NCI-H2227 (cell line): ENCODE measurements at regions not wholly inside any gene's neighbourhood (a gene's known extent, or its start where the extent isn't known, plus 50 kb on each side); places are given as distances from the start of the nearest gene placed in this dataset.
"Not testable (repeated sequence)": the region's sequence is repeated elsewhere in the genome, so short reads cannot be mapped to it uniquely, and the experiment has no call there.

Source experiments
- DNase-seq: peaks from one replicate; lab custom pipeline; 2025; ENCODE audit not compliant: unreplicated experiment; lab: John Stamatoyannopoulos, UW

GRCh38 chr10:63675171-63675570 is 154.0 kb downstream of the REEP3 start:
- no peak for DNase-seq

GRCh38 chr10:63677001-63677400 is 155.8 kb downstream of the REEP3 start:
- no peak for DNase-seq

- DNase-seq, result not testable (repeated sequence)
Measured at GRCh38 chr10:63680545-63680944, 159.3 kb downstream of the REEP3 start.

GRCh38 chr10:63681993-63682697 is 160.9 kb downstream of the REEP3 start:
- no peak for DNase-seq

- DNase-seq, result not testable (repeated sequence)
Measured at GRCh38 chr10:63682698-63683052, 161.5 kb downstream of the REEP3 start.

GRCh38 chr10:63683223-63683622 is 162.0 kb downstream of the REEP3 start:
- DNase-seq, result no peak

- no peak for DNase-seq
Measured at GRCh38 chr10:63683686-63684085, 162.5 kb downstream of the REEP3 start.

- DNase-seq, result no peak
Measured at GRCh38 chr10:63684257-63684936, 163.2 kb downstream of the REEP3 start.

GRCh38 chr10:63689768-63690167 is 168.6 kb downstream of the REEP3 start:
- no peak for DNase-seq

- DNase-seq, result no peak
Measured at GRCh38 chr10:63692220-63692896, 171.2 kb downstream of the REEP3 start.

GRCh38 chr10:63693021-63693420 is 171.8 kb downstream of the REEP3 start:
- DNase-seq, result not testable (repeated sequence)

- DNase-seq, result no peak
Measured at GRCh38 chr10:63696205-63696604, 175.0 kb downstream of the REEP3 start.

- DNase-seq, result no peak
Measured at GRCh38 chr10:63697956-63698786, 177.0 kb downstream of the REEP3 start.

GRCh38 chr10:63698787-63699150 is 177.6 kb downstream of the REEP3 start:
- no peak for DNase-seq

- DNase-seq, result no peak
Measured at GRCh38 chr10:63699785-63700613, 178.8 kb downstream of the REEP3 start.

- DNase-seq, result no peak
Measured at GRCh38 chr10:63700631-63701156, 179.5 kb downstream of the REEP3 start.

- no peak for DNase-seq
Measured at GRCh38 chr10:63702092-63702491, 180.9 kb downstream of the REEP3 start.

GRCh38 chr10:63703113-63703670 is 182.0 kb downstream of the REEP3 start:
- DNase-seq, result no peak

- DNase-seq, result no peak
Measured at GRCh38 chr10:63703740-63704345, 182.6 kb downstream of the REEP3 start.
